KG1 (cell line): ENCODE measurements at regions not wholly inside any gene's neighbourhood (a gene's known extent, or its start where the extent isn't known, plus 50 kb on each side); places are given as distances from the start of the nearest gene placed in this dataset.

Source experiments
- DNase-seq: peaks from one replicate; lab custom pipeline; 2025; lab: John Stamatoyannopoulos, UW

- DNase-seq, result no peak
Measured at GRCh38 chr12:102596031-102596430, 115.7 kb upstream of the IGF1 start.

GRCh38 chr12:102595315-102595714 lies 115.0 kb upstream of the IGF1 start:
- no peak for DNase-seq

GRCh38 chr12:102593134-102593533 lies 112.8 kb upstream of the IGF1 start:
- DNase-seq, result no peak

GRCh38 chr12:102592134-102592533 lies 111.8 kb upstream of the IGF1 start:
- DNase-seq, result no peak

GRCh38 chr12:102573237-102573636 lies 92.9 kb upstream of the IGF1 start:
- no peak for DNase-seq

- DNase-seq, result no peak
Measured at GRCh38 chr12:102571889-102572288, 91.5 kb upstream of the IGF1 start.

- no peak for DNase-seq
Measured at GRCh38 chr12:102570256-102570655, 89.9 kb upstream of the IGF1 start.

- no peak for DNase-seq
Measured at GRCh38 chr12:102569803-102570202, 89.4 kb upstream of the IGF1 start.

- DNase-seq, result no peak
Measured at GRCh38 chr12:102568276-102568675, 87.9 kb upstream of the IGF1 start.

- DNase-seq, result no peak
Measured at GRCh38 chr12:102567031-102567985, 86.9 kb upstream of the IGF1 start.

GRCh38 chr12:102565555-102565954 lies 85.2 kb upstream of the IGF1 start:
- no peak for DNase-seq

GRCh38 chr12:102564026-102564425 lies 83.7 kb upstream of the IGF1 start:
- DNase-seq, result no peak

- no peak for DNase-seq
Measured at GRCh38 chr12:102562836-102563425, 82.6 kb upstream of the IGF1 start.

- no peak for DNase-seq
Measured at GRCh38 chr12:102551186-102551585, 70.8 kb upstream of the IGF1 start.

- no peak for DNase-seq
Measured at GRCh38 chr12:102549691-102550090, 69.3 kb upstream of the IGF1 start.

GRCh38 chr12:102548543-102548942 lies 68.2 kb upstream of the IGF1 start:
- no peak for DNase-seq

- DNase-seq, result no peak
Measured at GRCh38 chr12:102543494-102544485, 63.4 kb upstream of the IGF1 start.

GRCh38 chr12:102542816-102543440 lies 62.6 kb upstream of the IGF1 start:
- no peak for DNase-seq

- no peak for DNase-seq
Measured at GRCh38 chr12:102540815-102541385, 60.5 kb upstream of the IGF1 start.

- no peak for DNase-seq
Measured at GRCh38 chr12:102539651-102540553, 59.5 kb upstream of the IGF1 start.
